Neural progenitor cell (in vitro differentiated cells): ENCODE measurements at regions not wholly inside any gene's neighbourhood (a gene's known extent, or its start where the extent isn't known, plus 50 kb on each side); places are given as distances from the start of the nearest gene placed in this dataset.

Experiments used
- EZH2 ChIP-seq: fragments of 200-600 bp; sonication (generic); IDR thresholded peaks from 2 replicates; pipeline ENCODE4 v1.6.1; 2017; ENCODE audit warnings: antibody characterized with exemption, mild to moderate bottlenecking, moderate library complexity
- TF ChIP-seq, protein P1 (sequence below): fragments of 200-600 bp; sonication (generic); IDR thresholded peaks from 2 replicates; pipeline ENCODE4 v1.5.1; 2017; ENCODE audit warnings: antibody characterized with exemption, mild to moderate bottlenecking

- TF ChIP-seq, protein P1, sequence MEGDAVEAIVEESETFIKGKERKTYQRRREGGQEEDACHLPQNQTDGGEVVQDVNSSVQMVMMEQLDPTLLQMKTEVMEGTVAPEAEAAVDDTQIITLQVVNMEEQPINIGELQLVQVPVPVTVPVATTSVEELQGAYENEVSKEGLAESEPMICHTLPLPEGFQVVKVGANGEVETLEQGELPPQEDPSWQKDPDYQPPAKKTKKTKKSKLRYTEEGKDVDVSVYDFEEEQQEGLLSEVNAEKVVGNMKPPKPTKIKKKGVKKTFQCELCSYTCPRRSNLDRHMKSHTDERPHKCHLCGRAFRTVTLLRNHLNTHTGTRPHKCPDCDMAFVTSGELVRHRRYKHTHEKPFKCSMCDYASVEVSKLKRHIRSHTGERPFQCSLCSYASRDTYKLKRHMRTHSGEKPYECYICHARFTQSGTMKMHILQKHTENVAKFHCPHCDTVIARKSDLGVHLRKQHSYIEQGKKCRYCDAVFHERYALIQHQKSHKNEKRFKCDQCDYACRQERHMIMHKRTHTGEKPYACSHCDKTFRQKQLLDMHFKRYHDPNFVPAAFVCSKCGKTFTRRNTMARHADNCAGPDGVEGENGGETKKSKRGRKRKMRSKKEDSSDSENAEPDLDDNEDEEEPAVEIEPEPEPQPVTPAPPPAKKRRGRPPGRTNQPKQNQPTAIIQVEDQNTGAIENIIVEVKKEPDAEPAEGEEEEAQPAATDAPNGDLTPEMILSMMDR, result no peak
- TF ChIP-seq EZH2, result no peak
These were observed 100.1 kb upstream of the AKT3 start for GRCh38 chr1:243950166-243950565.
